MM.1S (cell line): ENCODE measurements at regions not wholly inside any gene's neighbourhood (a gene's known extent, or its start where the extent isn't known, plus 50 kb on each side); places are given as distances from the start of the nearest gene placed in this dataset.

Experiments
- DNase-seq: peaks from one replicate; pipeline ENCODE4 v3.0.0-alpha.2; 2015
- H2AFZ ChIP-seq: fragments of 300-600 bp; sonication (generic); 2 replicates; pipeline ENCODE4 v1.6.0; 2016; ENCODE audit warnings: antibody characterized with exemption, low read length
- H3F3A ChIP-seq: fragments of 300-600 bp; sonication (generic); 2 replicates; pipeline ENCODE4 v1.6.1; 2016; ENCODE audit warnings: mild to moderate bottlenecking, antibody characterized with exemption, low read length, moderate library complexity, mixed read lengths; ENCODE audit not compliant: insufficient read depth
- H3K27ac ChIP-seq: fragments of 300-600 bp; sonication (generic); 2 replicates; pipeline ENCODE4 v1.5.1; 2016; ENCODE audit warnings: mild to moderate bottlenecking, low read length
- H3K27me3 ChIP-seq: fragments of 300-600 bp; sonication (generic); replicated peaks from 2 replicates; pipeline ENCODE4 v1.6.0; 2016; ENCODE audit warnings: low read length; ENCODE audit not compliant: insufficient read depth
- H3K36me3 ChIP-seq: fragments of 300-600 bp; sonication (generic); replicated peaks from 2 replicates; pipeline ENCODE4 v1.6.1; 2016; ENCODE audit warnings: mild to moderate bottlenecking, low read length, mixed read lengths; ENCODE audit not compliant: insufficient read depth
- H3K4me1 ChIP-seq: fragments of 300-600 bp; sonication (generic); 2 replicates; pipeline ENCODE4 v1.6.1; 2016; ENCODE audit warnings: low read length, mixed read lengths
- H3K4me2 ChIP-seq: fragments of 300-600 bp; sonication (generic); 2 replicates; pipeline ENCODE4 v1.6.0; 2016; ENCODE audit warnings: low read depth, low read length
- H3K4me3 ChIP-seq: fragments of 300-600 bp; sonication (generic); 2 replicates; pipeline ENCODE4 v1.5.1; 2016; ENCODE audit warnings: low read length, mixed read lengths
- H3K79me2 ChIP-seq: fragments of 300-600 bp; sonication (generic); 2 replicates; pipeline ENCODE4 v1.6.1; 2016; ENCODE audit warnings: mixed run types, low read length, mixed read lengths
- H3K9ac ChIP-seq: fragments of 300-600 bp; sonication (generic); 2 replicates; pipeline ENCODE4 v1.6.1; 2016; ENCODE audit warnings: low read length, mixed read lengths
- H3K9me2 ChIP-seq: fragments of 300-600 bp; sonication (generic); replicated peaks from 2 replicates; pipeline ENCODE4 v1.6.1; 2016; ENCODE audit warnings: mild to moderate bottlenecking, low read length, mixed read lengths; ENCODE audit not compliant: insufficient read depth
- H3K9me3 ChIP-seq: fragments of 300-600 bp; sonication (generic); replicated peaks from 2 replicates; pipeline ENCODE4 v1.6.1; 2016; ENCODE audit warnings: mild to moderate bottlenecking, low read length, mixed read lengths; ENCODE audit not compliant: insufficient read depth
- H4K20me1 ChIP-seq: fragments of 300-600 bp; sonication (generic); 2 replicates; pipeline ENCODE4 v1.6.1; 2016; ENCODE audit warnings: mild to moderate bottlenecking, low read length, moderate library complexity, mixed read lengths; ENCODE audit not compliant: insufficient read depth
- CTCF ChIP-seq: fragments of 300-600 bp; sonication (generic); IDR thresholded peaks from 2 replicates; pipeline ENCODE4 v1.5.1; 2016; ENCODE audit warnings: antibody characterized with exemption, low read length, mixed read lengths
- EZH2 ChIP-seq: fragments of 300-600 bp; sonication (generic); optimal IDR thresholded peaks from 2 replicates; pipeline ENCODE3; 2017; ENCODE audit warnings: low read depth, mild to moderate bottlenecking, antibody characterized with exemption, low read length, mixed read lengths
- EZH2phosphoT487 ChIP-seq: fragments of 300-600 bp; sonication (generic); IDR thresholded peaks from 2 replicates; pipeline ENCODE4 v1.6.1; 2018; ENCODE audit warnings: antibody characterized with exemption, low read length

GRCh38 chr5:123864578-123864977 is 352.6 kb downstream of the CSNK1G3 start:
- Histone ChIP-seq H3F3A (no peaks in the 10 kb centered on the region), H3K4me1 (no peaks in the 10 kb centered on the region), H3K27me3 (no peaks in the 10 kb centered on the region), H3K4me2 (no peak overlapping the region), H4K20me1 (no peaks in the 10 kb centered on the region), H3K27ac (no peak overlapping the region), H3K9ac (no peak overlapping the region), H3K9me3 (no peaks in the 10 kb centered on the region), H3K36me3 (no peaks in the 10 kb centered on the region), H3K9me2 (no peaks in the 10 kb centered on the region), H3K79me2 (no peaks in the 10 kb centered on the region), H3K4me3 (no peak overlapping the region), H2AFZ (no peak overlapping the region)
- DNase-seq, result no peak
- TF ChIP-seq EZH2phosphoT487 (no peak), EZH2 (no peak), CTCF (no peak)

- Histone ChIP-seq H3K9me2 (no peaks in the 10 kb centered on the region), H3K9me3 (no peaks in the 10 kb centered on the region), H3K79me2 (no peaks in the 10 kb centered on the region), H3F3A (no peaks in the 10 kb centered on the region), H3K4me3 (no peak overlapping the region), H3K27me3 (no peaks in the 10 kb centered on the region), H3K4me2 (no peak overlapping the region), H3K27ac (no peak overlapping the region), H3K36me3 (no peaks in the 10 kb centered on the region), H4K20me1 (no peaks in the 10 kb centered on the region), H3K9ac (no peak overlapping the region), H2AFZ (no peak overlapping the region), H3K4me1 (no peaks in the 10 kb centered on the region)
- TF ChIP-seq EZH2 (no peak), EZH2phosphoT487 (no peak), CTCF (no peak)
- no peak for DNase-seq
Observed at GRCh38 chr5:123858938-123859337, 347.0 kb downstream of the CSNK1G3 start.

- H3K9ac ChIP-seq, result no peak overlapping the region
- H3F3A ChIP-seq, result no peaks in the 10 kb centered on the region
- no peak overlapping the region for H2AFZ ChIP-seq
- H3K9me3 ChIP-seq, result no peaks in the 10 kb centered on the region
- no peaks in the 10 kb centered on the region for H3K27me3 ChIP-seq
- no peak for DNase-seq
- no peak for TF ChIP-seq CTCF
- TF ChIP-seq EZH2, result no peak
- no peak for TF ChIP-seq EZH2phosphoT487
- no peaks in the 10 kb centered on the region for H3K36me3 ChIP-seq
- H3K9me2 ChIP-seq, result no peaks in the 10 kb centered on the region
- no peak overlapping the region for H3K4me2 ChIP-seq
- H3K4me3 ChIP-seq, result no peak overlapping the region
- H3K4me1 ChIP-seq, result no peaks in the 10 kb centered on the region
- no peak overlapping the region for H3K27ac ChIP-seq
- no peaks in the 10 kb centered on the region for H3K79me2 ChIP-seq
- H4K20me1 ChIP-seq, result no peaks in the 10 kb centered on the region
Observed at GRCh38 chr5:123856766-123857165, 344.8 kb downstream of the CSNK1G3 start.

GRCh38 chr5:123855609-123856008 is 343.6 kb downstream of the CSNK1G3 start:
- no peaks in the 10 kb centered on the region for H3K9me2 ChIP-seq
- H3K79me2 ChIP-seq, result no peaks in the 10 kb centered on the region
- H3K9ac ChIP-seq, result no peak overlapping the region
- H3K27ac ChIP-seq, result no peak overlapping the region
- H3K4me3 ChIP-seq, result no peak overlapping the region
- H3K9me3 ChIP-seq, result no peaks in the 10 kb centered on the region
- no peaks in the 10 kb centered on the region for H3F3A ChIP-seq
- H3K36me3 ChIP-seq, result no peaks in the 10 kb centered on the region
- no peaks in the 10 kb centered on the region for H4K20me1 ChIP-seq
- TF ChIP-seq EZH2phosphoT487 (no peak), EZH2 (no peak), CTCF (no peak)
- DNase-seq, result no peak
- no peaks in the 10 kb centered on the region for H3K4me1 ChIP-seq
- H3K4me2 ChIP-seq, result no peak overlapping the region
- no peak overlapping the region for H2AFZ ChIP-seq
- H3K27me3 ChIP-seq, result no peaks in the 10 kb centered on the region
